Jurkat, Clone E6-1 (cell line): ENCODE measurements at regions not wholly inside any gene's neighbourhood (a gene's known extent, or its start where the extent isn't known, plus 50 kb on each side); places are given as distances from the start of the nearest gene placed in this dataset.

Experiments used
- DNase-seq: peaks from one replicate; pipeline ENCODE4 v3.0.0-alpha.2; 2011; ENCODE audit warnings: low read depth, low spot score
- H3K4me3 ChIP-seq: 2 replicates; pipeline ENCODE4 v1.5.1; 2011; ENCODE audit warnings: mild to moderate bottlenecking, low read length, control low read depth, moderate library complexity

GRCh38 chr7:88539518-88539917, 220.0 kb upstream of the ZNF804B start:
- H3K4me3 ChIP-seq, result no peak overlapping the region
- no peak for DNase-seq

DNA sequence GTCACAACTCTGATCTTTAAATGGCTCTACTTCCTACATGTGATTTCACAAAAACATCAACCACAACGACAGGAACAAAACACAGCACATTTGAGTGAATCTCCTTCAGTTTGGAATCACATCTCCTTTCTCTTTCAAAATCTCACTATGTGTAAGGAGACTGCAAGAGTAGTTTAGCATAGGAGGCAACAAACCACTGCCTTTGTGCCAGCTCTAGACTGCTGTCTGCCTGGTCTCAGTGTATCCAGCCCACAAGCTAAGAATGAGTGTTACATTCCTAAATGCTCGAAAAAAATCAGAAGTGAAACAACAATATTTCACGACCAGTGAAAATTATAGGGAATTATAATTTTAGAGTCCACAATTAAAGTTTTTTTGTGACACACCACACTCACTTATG, 217.0 kb upstream of the STEAP4 start:
- DNase-seq, result no peak
- H3K4me3 ChIP-seq, result no peak overlapping the region

DNA sequence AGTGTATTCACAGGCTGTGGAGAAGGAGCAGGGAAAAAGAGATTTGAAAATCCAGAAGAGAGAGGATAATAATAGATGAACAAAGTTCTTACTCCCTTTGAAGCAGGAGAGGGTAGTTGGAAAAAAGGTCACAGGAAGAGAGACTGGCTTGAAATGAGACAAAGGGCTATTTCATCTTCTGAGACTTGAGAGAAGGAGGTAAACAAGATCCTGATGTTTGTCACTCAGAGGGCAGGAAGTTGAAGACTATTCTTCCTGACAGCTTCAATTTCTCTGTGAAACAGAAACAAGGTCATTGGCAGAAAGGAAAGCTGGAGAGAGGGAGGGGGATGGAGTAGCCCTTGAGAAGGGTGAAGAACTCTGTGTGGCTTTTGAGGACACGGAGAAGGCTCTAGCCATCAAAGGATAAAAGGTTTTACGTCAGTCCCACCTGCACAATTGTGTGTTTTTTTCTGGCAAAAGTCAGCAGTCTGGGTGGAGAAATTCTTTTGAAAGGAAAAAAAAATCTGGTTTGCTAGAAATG, 216.1 kb upstream of the STEAP4 start:
- DNase-seq, result peak; percentile 1
- H3K4me3 ChIP-seq, result no peak overlapping the region

GRCh38 chr7:88516429-88516828, 209.7 kb upstream of the STEAP4 start:
- no peak for DNase-seq
- no peak overlapping the region for H3K4me3 ChIP-seq

DNA sequence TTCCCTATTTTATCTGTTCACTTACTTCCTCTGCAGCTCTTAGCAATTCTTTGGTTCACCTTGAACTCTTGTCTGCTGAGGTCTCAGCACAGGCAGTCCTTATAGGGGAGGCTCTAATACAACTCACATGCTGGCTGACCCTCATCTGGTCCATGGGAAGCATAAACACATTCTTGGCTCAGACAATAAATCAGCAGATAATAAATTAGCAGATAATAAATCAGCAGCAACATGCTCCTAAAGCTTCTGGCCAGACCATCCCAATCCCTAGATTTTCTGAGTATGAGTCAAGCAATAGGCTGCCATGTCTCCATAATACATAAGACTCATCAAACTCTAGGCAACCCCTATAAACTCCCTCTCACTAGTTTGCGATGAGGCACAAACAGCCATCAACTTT, 208.6 kb upstream of the STEAP4 start:
- no peak overlapping the region for H3K4me3 ChIP-seq
- DNase-seq, result no peak

DNA sequence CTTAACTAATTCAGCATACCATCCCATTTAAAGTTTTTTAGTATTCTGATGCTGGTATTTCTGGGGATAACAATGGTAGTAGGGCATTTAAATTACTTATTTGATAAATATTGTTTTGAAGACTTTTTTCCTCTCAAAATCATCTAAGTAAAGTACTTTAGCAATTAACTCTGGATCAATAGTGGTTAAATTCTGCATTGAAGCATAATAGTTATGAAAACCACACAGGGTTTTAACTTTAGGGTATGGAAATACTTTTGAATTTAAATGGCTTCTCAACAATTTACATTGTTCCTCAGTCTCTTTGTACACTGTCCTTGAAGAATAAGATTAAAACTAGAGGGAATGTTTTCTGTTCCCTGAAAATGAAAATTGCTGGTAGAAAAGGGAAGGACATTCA, 202.6 kb upstream of the STEAP4 start:
- H3K4me3 ChIP-seq, result no peak overlapping the region
- no peak for DNase-seq

- no peak for DNase-seq
Observed at GRCh38 chr7:88500131-88500530, 193.4 kb upstream of the STEAP4 start.

GRCh38 chr7:88495881-88496725, 189.4 kb upstream of the STEAP4 start:
- DNase-seq, result no peak
- H3K4me3 ChIP-seq, result no peak overlapping the region

More at GRCh38 chr7:88500131-88500530, 193.4 kb upstream of the STEAP4 start:
- H3K4me3 ChIP-seq, result no peak overlapping the region

GRCh38 chr7:88492153-88492552, 185.5 kb upstream of the STEAP4 start:
- no peak overlapping the region for H3K4me3 ChIP-seq
- DNase-seq, result no peak

DNA sequence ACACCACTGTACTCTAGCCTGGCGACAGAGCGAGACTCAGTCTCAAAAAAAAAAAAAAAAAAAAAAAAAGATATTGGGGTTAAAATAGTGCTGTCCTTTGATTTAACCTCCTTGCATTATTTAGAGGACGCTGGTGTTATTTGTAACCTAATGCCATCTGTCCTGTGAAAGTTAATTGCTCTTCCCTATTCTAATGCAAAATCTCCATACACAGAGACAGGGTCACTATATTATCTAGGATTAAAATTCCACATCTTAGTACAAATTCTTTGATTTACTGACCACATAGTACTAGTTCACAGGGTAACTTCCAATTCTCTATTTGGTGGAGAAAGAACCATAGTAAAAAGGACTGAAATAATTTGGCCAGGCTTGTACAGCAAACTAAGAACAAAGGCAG, 184.2 kb upstream of the STEAP4 start:
- DNase-seq, result no peak
- H3K4me3 ChIP-seq, result no peak overlapping the region

DNA sequence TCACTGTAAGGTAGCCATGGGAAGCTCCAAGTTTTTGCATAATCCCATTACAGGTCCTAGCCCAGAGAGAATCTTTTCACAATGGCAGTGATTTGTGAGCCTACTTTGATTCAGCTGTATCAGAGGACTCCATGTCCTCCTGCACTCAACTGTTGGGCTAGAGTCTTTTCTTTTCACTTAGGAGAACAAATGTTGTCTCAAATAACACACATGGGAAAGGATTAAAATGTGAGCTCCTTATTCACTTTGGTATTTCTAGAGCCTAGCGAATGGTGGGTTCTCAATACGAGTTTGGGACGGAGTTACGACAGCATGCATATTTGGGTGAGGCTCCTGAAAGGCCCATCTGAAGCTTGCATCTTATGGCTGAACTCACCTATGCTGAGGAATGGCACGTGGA, 183.5 kb upstream of the STEAP4 start:
- DNase-seq, result no peak
- H3K4me3 ChIP-seq, result no peak overlapping the region

DNA sequence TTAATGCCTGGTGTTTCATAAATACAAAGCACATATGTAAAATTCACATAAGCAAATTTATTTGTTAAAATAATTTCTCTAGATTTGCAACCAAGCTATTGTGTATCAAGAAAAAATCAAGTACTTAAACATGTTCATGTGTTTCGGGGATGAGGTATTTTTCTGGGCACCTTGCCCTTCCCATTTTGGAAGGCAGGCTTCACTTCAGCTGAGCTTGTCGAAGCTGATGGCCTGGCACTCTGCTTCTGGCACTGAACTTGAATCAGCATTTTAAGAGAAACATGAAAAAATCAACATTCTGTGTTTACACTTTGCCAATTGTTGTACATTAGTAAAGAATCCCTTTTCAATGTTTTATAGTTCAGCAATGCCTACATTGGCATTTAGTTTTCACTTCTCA, 179.1 kb upstream of the STEAP4 start:
- no peak for DNase-seq
- no peak overlapping the region for H3K4me3 ChIP-seq

- DNase-seq, result no peak
Observed at GRCh38 chr7:88484551-88484950, 177.9 kb upstream of the STEAP4 start.

GRCh38 chr7:88480896-88481295, 174.2 kb upstream of the STEAP4 start:
- DNase-seq, result no peak
- H3K4me3 ChIP-seq, result no peak overlapping the region

More at GRCh38 chr7:88484551-88484950, 177.9 kb upstream of the STEAP4 start:
- no peak overlapping the region for H3K4me3 ChIP-seq

GRCh38 chr7:88480271-88480670, 173.6 kb upstream of the STEAP4 start:
- H3K4me3 ChIP-seq, result no peak overlapping the region
- no peak for DNase-seq

DNA sequence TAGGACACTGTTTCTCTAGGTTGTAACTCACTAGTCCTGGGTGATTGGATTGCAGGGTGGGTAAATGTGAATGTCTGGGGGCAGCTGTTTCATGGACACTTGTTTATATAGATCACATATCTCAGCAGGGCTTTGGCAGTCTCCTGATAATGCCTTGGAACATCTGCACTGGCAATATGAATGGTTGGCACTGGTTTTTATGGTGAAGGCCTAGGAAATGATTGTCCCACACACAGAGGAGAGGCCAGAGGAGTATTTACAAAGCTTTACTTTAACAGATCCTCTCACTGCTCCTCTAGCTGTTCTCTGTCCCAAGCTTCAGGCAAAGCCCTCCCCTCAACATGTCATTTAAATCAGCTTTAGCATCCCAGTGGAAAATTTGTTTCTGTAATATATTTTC, 171.3 kb upstream of the STEAP4 start:
- H3K4me3 ChIP-seq, result no peak overlapping the region
- no peak for DNase-seq

DNA sequence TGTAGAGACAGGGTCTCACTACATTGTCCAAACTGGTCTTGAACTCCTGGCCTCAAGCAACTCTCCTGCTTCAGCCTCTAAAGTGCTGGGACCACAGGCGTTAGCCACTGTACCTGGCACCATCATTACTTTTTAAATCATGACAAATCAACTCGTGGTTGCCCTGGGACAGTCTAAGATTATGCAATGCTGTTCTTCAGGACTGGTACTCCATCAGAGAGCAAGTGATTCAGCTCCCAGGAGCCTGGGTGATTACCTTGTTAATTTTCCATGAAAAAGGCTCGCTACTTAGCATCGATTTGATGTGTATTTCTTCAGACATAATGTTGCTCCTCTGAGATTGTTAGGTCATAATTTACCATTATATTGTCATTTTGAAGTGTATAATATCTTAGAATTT, 158.9 kb upstream of the STEAP4 start:
- no peak for DNase-seq
- no peak overlapping the region for H3K4me3 ChIP-seq

GRCh38 chr7:88462799-88463198, 156.1 kb upstream of the STEAP4 start:
- no peak overlapping the region for H3K4me3 ChIP-seq
- no peak for DNase-seq

DNA sequence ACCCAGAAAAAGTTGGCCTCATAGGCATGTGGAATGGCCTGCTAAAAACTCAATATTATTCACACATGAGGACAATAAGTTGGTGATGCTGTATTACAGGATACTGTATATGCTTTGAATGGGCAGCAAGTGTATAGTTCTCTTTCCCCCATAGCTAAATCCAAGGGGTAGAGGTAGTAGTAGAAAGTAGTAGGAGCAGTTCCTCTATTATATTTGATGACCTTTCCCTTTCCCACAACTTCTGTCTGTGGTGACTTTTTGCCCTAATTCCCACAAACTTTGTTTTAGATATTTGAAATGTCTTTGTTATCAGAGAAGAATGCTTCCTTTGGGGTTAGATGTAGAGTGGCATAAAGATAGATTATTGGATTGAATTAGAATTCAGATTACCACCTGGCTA, 154.0 kb upstream of the STEAP4 start:
- no peak overlapping the region for H3K4me3 ChIP-seq
- no peak for DNase-seq

GRCh38 chr7:88458946-88459345, 152.3 kb upstream of the STEAP4 start:
- no peak for DNase-seq
- no peak overlapping the region for H3K4me3 ChIP-seq

- no peak overlapping the region for H3K4me3 ChIP-seq
- DNase-seq, result no peak
Observed at GRCh38 chr7:88458279-88458678, 151.6 kb upstream of the STEAP4 start.
